ENCODE measurements at regions not wholly inside any gene's neighbourhood (a gene's known extent, or its start where the extent isn't known, plus 50 kb on each side); places are given as distances from the start of the nearest gene placed in this dataset.

DNA sequence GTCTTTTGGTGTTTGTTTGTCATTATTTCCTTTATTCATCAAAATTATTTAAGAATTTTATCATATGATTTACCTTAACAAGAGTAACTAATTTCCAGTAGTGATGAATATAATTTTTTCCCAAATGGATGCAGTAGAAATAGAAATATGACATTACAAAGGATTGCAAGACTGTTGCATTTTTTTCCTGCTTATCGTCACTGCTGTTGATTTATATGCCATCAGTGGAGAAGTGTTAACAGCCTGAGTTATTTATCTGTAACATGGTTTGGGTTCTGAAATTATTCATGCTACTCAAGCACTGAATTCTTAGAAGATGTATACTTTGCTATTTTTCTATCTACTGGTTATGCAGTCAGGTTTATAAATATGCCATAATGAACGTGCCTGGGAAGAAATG lies 68.6 kb downstream of the TMEM100 start:
- H3K9me3 Mint-ChIP-seq (ENCODE audit: unreplicated experiment): no peaks in the 10 kb centered on the region
- no peaks in the 10 kb centered on the region for H3K27me3 Mint-ChIP-seq (ENCODE audit: unreplicated experiment)
- TF ChIP-seq CTCF (IDR thresholded peaks at IDR 0.05): no peak
- no peaks in the 10 kb centered on the region for H3K4me1 Mint-ChIP-seq (ENCODE audit: unreplicated experiment)
- no peak for DNase-seq (ENCODE audit: extremely low spot score, unreplicated experiment)
- H3K36me3 Mint-ChIP-seq (ENCODE audit: unreplicated experiment): no peaks in the 10 kb centered on the region
- H3K4me3 Mint-ChIP-seq (ENCODE audit: unreplicated experiment): no peak overlapping the region
- no peak overlapping the region for H3K27ac Mint-ChIP-seq (ENCODE audit: unreplicated experiment)

DNA sequence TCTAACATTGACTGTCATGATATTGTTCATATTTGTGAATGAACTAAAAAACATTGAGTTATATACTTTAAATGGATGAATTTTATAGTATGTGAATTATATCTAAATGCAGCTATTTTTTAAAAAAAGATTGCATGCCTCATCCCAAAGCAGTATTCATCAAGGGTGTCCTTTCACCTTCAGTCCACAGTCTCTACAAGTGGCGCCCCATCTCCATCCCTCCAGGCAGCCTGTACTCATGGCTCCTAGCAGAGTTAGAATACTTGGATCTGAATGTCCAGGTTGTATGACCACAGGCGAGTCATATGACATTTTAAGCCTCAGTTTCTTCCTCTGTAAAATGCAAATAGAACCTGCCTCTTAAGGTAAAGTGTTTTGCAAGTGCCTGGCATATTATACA lies 69.8 kb downstream of the TMEM100 start:
- TF ChIP-seq CTCF (IDR thresholded peaks at IDR 0.05): no peak

DNA sequence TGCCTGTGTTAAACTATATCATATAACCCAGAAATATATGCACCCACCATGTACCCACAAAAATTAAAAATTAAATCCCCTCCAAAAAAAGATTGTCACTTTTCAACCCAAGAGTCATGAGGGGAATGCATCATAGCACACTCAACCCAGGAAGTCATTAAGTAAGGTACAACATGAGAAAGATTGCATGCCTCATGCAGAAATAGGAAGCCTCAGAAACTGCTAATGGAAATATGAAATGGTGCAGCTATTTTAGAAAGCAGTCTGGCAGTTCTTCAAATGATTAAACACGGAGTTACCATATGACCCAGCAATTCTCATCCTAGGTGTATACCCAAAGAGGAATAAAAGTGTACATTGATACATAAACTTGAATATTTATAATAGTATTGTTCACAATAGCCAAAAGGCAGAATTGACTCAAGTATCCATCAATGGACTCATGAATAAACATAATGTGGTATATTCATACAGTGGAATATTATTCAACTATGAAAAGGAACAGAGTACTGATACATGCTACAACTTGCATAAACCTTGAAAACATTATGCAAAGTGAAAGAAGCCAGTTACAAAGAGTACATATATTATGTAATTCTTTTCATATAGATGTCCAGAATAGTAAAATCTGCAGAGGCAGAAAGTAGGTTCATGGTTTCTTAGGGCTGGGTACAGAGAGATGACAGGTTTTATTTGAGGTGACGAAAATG lies 70.4 kb downstream of the TMEM100 start:
- no peaks in the 10 kb centered on the region for H3K9me3 Mint-ChIP-seq (ENCODE audit: unreplicated experiment)
- no peaks in the 10 kb centered on the region for H3K4me1 Mint-ChIP-seq (ENCODE audit: unreplicated experiment)
- TF ChIP-seq CTCF (IDR thresholded peaks at IDR 0.05): no peak
- H3K27ac Mint-ChIP-seq (ENCODE audit: unreplicated experiment): no peak overlapping the region
- no peaks in the 10 kb centered on the region for H3K36me3 Mint-ChIP-seq (ENCODE audit: unreplicated experiment)
- DNase-seq (ENCODE audit: extremely low spot score, unreplicated experiment): no peak
- H3K4me3 Mint-ChIP-seq (ENCODE audit: unreplicated experiment): no peak overlapping the region
- H3K27me3 Mint-ChIP-seq (ENCODE audit: unreplicated experiment): peaks cover 2% of the 10 kb centered on the region

More for the DNA sequence above, 69.8 kb downstream of the TMEM100 start:
- Mint-ChIP-seq H3K36me3 (ENCODE audit: unreplicated experiment) (no peaks in the 10 kb centered on the region), H3K27me3 (ENCODE audit: unreplicated experiment) (peaks cover under 1% of the 10 kb centered on the region), H3K9me3 (ENCODE audit: unreplicated experiment) (no peaks in the 10 kb centered on the region), H3K4me3 (ENCODE audit: unreplicated experiment) (no peak overlapping the region), H3K4me1 (ENCODE audit: unreplicated experiment) (no peaks in the 10 kb centered on the region), H3K27ac (ENCODE audit: unreplicated experiment) (no peak overlapping the region)
- no peak for DNase-seq (ENCODE audit: extremely low spot score, unreplicated experiment)

DNA sequence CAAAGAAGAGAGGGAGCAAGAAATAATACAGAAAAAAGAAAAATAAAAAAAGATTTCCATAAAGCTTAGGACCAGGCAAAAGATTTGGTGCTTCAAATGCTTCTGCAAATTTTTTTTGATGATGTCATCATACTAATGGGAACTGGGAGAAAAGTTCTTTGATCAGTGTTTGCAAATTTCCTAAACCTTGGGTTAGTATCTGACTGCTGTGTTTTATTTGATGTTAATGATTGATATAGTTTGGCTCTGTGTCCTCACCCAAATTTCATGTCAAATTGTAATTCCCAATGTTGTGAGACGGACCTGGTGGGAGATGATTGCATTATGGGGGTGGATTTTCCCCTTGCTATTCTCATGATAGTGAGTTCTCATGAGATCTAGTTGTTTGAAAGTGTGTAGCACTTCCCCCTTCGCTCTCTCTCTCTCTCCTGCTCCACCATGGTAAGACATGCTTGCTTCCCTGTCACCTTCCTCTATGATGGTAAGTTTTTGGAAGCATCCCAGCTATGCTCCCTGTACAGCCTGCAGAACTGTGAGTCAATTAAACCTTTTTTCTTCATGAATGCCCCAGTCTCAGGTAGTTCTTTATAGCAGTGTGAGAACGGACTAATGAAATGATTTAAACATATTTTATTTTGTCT lies 72.6 kb downstream of the TMEM100 start:
- Mint-ChIP-seq H3K27me3 (ENCODE audit: unreplicated experiment) (peaks cover 2% of the 10 kb centered on the region), H3K27ac (ENCODE audit: unreplicated experiment) (no peak overlapping the region), H3K36me3 (ENCODE audit: unreplicated experiment) (no peaks in the 10 kb centered on the region), H3K4me3 (ENCODE audit: unreplicated experiment) (no peak overlapping the region), H3K9me3 (ENCODE audit: unreplicated experiment) (no peaks in the 10 kb centered on the region), H3K4me1 (ENCODE audit: unreplicated experiment) (no peaks in the 10 kb centered on the region)
- no peak for DNase-seq (ENCODE audit: extremely low spot score, unreplicated experiment)
- TF ChIP-seq CTCF (IDR thresholded peaks at IDR 0.05): no peak

GRCh38 chr17:55648086-55648485 lies 74.6 kb downstream of the TMEM100 start:
- no peaks in the 10 kb centered on the region for H3K4me1 Mint-ChIP-seq (ENCODE audit: unreplicated experiment)
- no peak for TF ChIP-seq CTCF (IDR thresholded peaks at IDR 0.05)
- peaks cover 10% of the 10 kb centered on the region for H3K9me3 Mint-ChIP-seq (ENCODE audit: unreplicated experiment)
- H3K27me3 Mint-ChIP-seq (ENCODE audit: unreplicated experiment): peaks cover 6% of the 10 kb centered on the region
- no peak for DNase-seq (ENCODE audit: extremely low spot score, unreplicated experiment)
- H3K27ac Mint-ChIP-seq (ENCODE audit: unreplicated experiment): no peak overlapping the region
- H3K36me3 Mint-ChIP-seq (ENCODE audit: unreplicated experiment): no peaks in the 10 kb centered on the region
- H3K4me3 Mint-ChIP-seq (ENCODE audit: unreplicated experiment): no peak overlapping the region
